ENCODE measurements at regions not wholly inside any gene's neighbourhood (a gene's known extent, or its start where the extent isn't known, plus 50 kb on each side); places are given as distances from the start of the nearest gene placed in this dataset.

GRCh38 chr3:66751842-66752241 lies 246.3 kb upstream of the KBTBD8 start:
- DNase-seq, result no peak

- no peak for DNase-seq
Observed at GRCh38 chr3:66753670-66754069, 244.4 kb upstream of the KBTBD8 start.

- DNase-seq, result no peak
Observed at GRCh38 chr3:66754613-66755012, 243.5 kb upstream of the KBTBD8 start.

GRCh38 chr3:66755924-66756323 lies 242.2 kb upstream of the KBTBD8 start:
- no peak for DNase-seq

- DNase-seq, result no peak
Observed at GRCh38 chr3:66756468-66757036, 241.6 kb upstream of the KBTBD8 start.

GRCh38 chr3:66761093-66761780 lies 236.9 kb upstream of the KBTBD8 start:
- DNase-seq, result no peak

GRCh38 chr3:66762916-66763693 lies 235.0 kb upstream of the KBTBD8 start:
- no peak for DNase-seq

GRCh38 chr3:66778107-66778506 lies 220.0 kb upstream of the KBTBD8 start:
- DNase-seq, result no peak

- no peak for DNase-seq
Observed at GRCh38 chr3:66778777-66779176, 219.3 kb upstream of the KBTBD8 start.

- no peak for DNase-seq
Observed at GRCh38 chr3:66785191-66785909, 212.8 kb upstream of the KBTBD8 start.

GRCh38 chr3:66789580-66790237 lies 208.4 kb upstream of the KBTBD8 start:
- DNase-seq, result no peak

- DNase-seq, result no peak
Observed at GRCh38 chr3:66792086-66792485, 206.0 kb upstream of the KBTBD8 start.

GRCh38 chr3:66795365-66795764 lies 202.7 kb upstream of the KBTBD8 start:
- no peak for DNase-seq

- DNase-seq, result no peak
Observed at GRCh38 chr3:66796343-66796742, 201.8 kb upstream of the KBTBD8 start.

GRCh38 chr3:66797889-66798560 lies 200.1 kb upstream of the KBTBD8 start:
- DNase-seq, result peak; percentile 20

GRCh38 chr3:66800941-66801545 lies 197.1 kb upstream of the KBTBD8 start:
- DNase-seq, result no peak

GRCh38 chr3:66803206-66803605 lies 194.9 kb upstream of the KBTBD8 start:
- DNase-seq, result no peak

GRCh38 chr3:66803721-66804695 lies 194.1 kb upstream of the KBTBD8 start:
- DNase-seq, result no peak

- DNase-seq, result no peak
Observed at GRCh38 chr3:66808891-66809594, 189.1 kb upstream of the KBTBD8 start.

GRCh38 chr3:66809595-66809958 lies 188.5 kb upstream of the KBTBD8 start:
- no peak for DNase-seq
